ENCODE measurements at regions not wholly inside any gene's neighbourhood (a gene's known extent, or its start where the extent isn't known, plus 50 kb on each side); places are given as distances from the start of the nearest gene placed in this dataset.

DNA sequence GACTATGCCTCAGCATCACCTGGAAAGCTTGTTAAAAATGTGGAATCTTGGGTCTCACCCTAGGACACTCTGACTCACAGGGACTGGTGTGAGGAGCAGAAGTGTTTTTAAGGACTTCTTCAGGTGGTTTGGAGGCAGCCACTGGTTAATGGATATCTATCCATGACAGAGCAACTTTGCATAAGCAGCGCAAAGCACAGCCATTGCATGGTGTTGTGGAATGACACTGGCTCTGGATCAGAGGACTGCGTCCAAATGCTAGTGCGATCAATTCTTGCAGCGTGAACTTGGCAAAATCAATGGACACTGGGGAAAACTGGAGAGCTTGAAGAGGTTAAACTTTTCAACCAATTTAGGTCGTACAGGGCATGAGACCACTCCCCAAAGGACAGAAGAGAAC is 116.8 kb upstream of the FAM78B start:
- no peak for TF ChIP-seq POLR2A (IDR thresholded peaks at IDR 0.05; ENCODE audit: low read length)
- TF ChIP-seq GATA1 (IDR thresholded peaks at IDR 0.05; ENCODE audit: low read depth, low read length), result no peak
